ENCODE measurements at regions not wholly inside any gene's neighbourhood (a gene's known extent, or its start where the extent isn't known, plus 50 kb on each side); places are given as distances from the start of the nearest gene placed in this dataset.

DNA sequence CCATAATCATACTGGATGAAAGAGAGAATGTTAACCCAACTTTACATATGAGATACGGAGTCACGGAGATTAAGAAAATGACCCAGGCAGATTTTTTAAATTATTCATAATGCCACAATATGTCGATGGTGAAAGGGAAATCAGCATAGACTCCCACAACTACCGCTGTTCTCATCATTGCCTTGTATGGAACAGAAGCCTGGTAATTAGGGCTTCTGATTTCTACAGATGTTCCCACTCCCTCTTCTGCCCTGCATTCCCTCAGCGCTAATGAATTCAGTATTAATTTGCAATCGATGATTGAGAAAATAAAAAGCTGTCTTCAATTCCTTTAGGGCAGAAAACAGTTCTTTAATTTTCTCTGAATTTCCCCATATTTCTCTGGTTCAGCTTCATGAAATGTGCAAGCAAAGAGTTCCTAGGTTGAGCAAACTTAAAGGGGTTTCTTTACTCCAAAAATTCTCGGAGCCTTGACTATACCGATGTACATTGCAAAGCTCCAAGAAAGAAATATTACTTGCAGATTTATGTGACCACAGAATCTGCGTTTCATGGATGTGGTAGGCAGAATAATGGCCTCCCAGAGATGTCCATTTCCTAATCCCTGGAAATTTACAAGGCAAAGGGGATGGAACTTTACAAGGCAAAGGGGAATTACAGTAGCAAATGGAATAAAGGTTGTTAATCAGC lies 134.9 kb upstream of the ZC3H12C start:
- no peak overlapping the region for H3K27ac ChIP-seq
- H3K36me3 ChIP-seq = no peaks in the 10 kb centered on the region
- H3K9me3 ChIP-seq = no peaks in the 10 kb centered on the region
- H3K27me3 ChIP-seq = no peaks in the 10 kb centered on the region
- TF ChIP-seq POLR2AphosphoS5 (IDR thresholded peaks at IDR 0.05; ENCODE audit: insufficient read depth in 1 of 2, low read depth in 1 of 2) = no peak
- TF ChIP-seq POLR2A (IDR thresholded peaks at IDR 0.05) = no peak
- TF ChIP-seq, protein P1, sequence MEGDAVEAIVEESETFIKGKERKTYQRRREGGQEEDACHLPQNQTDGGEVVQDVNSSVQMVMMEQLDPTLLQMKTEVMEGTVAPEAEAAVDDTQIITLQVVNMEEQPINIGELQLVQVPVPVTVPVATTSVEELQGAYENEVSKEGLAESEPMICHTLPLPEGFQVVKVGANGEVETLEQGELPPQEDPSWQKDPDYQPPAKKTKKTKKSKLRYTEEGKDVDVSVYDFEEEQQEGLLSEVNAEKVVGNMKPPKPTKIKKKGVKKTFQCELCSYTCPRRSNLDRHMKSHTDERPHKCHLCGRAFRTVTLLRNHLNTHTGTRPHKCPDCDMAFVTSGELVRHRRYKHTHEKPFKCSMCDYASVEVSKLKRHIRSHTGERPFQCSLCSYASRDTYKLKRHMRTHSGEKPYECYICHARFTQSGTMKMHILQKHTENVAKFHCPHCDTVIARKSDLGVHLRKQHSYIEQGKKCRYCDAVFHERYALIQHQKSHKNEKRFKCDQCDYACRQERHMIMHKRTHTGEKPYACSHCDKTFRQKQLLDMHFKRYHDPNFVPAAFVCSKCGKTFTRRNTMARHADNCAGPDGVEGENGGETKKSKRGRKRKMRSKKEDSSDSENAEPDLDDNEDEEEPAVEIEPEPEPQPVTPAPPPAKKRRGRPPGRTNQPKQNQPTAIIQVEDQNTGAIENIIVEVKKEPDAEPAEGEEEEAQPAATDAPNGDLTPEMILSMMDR (IDR thresholded peaks at IDR 0.05) = no peak
- intact Hi-C loops (cut with DNase I) = no loop called here
- no peak for DNase-seq (ENCODE audit: extremely low spot score in 2 of 2)
- no peak overlapping the region for H3K4me3 ChIP-seq
- no peaks in the 10 kb centered on the region for H3K4me1 ChIP-seq

GRCh38 chr11:109958821-109959166 lies 134.4 kb upstream of the ZC3H12C start:
- no peak for DNase-seq (ENCODE audit: extremely low spot score in 2 of 2)
- Histone ChIP-seq H3K27ac (no peak overlapping the region), H3K36me3 (no peaks in the 10 kb centered on the region), H3K9me3 (no peaks in the 10 kb centered on the region), H3K27me3 (no peaks in the 10 kb centered on the region), H3K4me3 (no peak overlapping the region), H3K4me1 (no peaks in the 10 kb centered on the region)
- no peak for TF ChIP-seq POLR2AphosphoS5 (IDR thresholded peaks at IDR 0.05; ENCODE audit: insufficient read depth in 1 of 2, low read depth in 1 of 2)
- TF ChIP-seq, protein P1 (IDR thresholded peaks at IDR 0.05) = no peak
- TF ChIP-seq POLR2A (IDR thresholded peaks at IDR 0.05) = no peak
- intact Hi-C loops (cut with DNase I) = no loop called here

- no peak overlapping the region for H3K4me3 ChIP-seq
- no peak overlapping the region for H3K27ac ChIP-seq
- no peaks in the 10 kb centered on the region for H3K4me1 ChIP-seq
- intact Hi-C loops (cut with DNase I) = no loop called here
- no peak for TF ChIP-seq POLR2AphosphoS5 (IDR thresholded peaks at IDR 0.05; ENCODE audit: insufficient read depth in 1 of 2, low read depth in 1 of 2)
- TF ChIP-seq POLR2A (IDR thresholded peaks at IDR 0.05) = no peak
- TF ChIP-seq, protein P1 (IDR thresholded peaks at IDR 0.05) = no peak
- H3K27me3 ChIP-seq = no peaks in the 10 kb centered on the region
- no peak for DNase-seq (ENCODE audit: extremely low spot score in 2 of 2)
- no peaks in the 10 kb centered on the region for H3K36me3 ChIP-seq
- H3K9me3 ChIP-seq = no peaks in the 10 kb centered on the region
Observed at GRCh38 chr11:109960831-109961230, 132.4 kb upstream of the ZC3H12C start.

- Histone ChIP-seq H3K27ac (no peak overlapping the region), H3K36me3 (no peaks in the 10 kb centered on the region), H3K9me3 (no peaks in the 10 kb centered on the region), H3K4me3 (no peak overlapping the region), H3K4me1 (no peaks in the 10 kb centered on the region), H3K27me3 (no peaks in the 10 kb centered on the region)
- DNase-seq (ENCODE audit: extremely low spot score in 2 of 2) = no peak
- intact Hi-C loops (cut with DNase I) = no loop called here
- no peak for TF ChIP-seq POLR2AphosphoS5 (IDR thresholded peaks at IDR 0.05; ENCODE audit: insufficient read depth in 1 of 2, low read depth in 1 of 2)
- TF ChIP-seq POLR2A (IDR thresholded peaks at IDR 0.05) = no peak
- TF ChIP-seq, protein P1 (IDR thresholded peaks at IDR 0.05) = no peak
Observed at GRCh38 chr11:109961261-109961660, 131.9 kb upstream of the ZC3H12C start.

DNA sequence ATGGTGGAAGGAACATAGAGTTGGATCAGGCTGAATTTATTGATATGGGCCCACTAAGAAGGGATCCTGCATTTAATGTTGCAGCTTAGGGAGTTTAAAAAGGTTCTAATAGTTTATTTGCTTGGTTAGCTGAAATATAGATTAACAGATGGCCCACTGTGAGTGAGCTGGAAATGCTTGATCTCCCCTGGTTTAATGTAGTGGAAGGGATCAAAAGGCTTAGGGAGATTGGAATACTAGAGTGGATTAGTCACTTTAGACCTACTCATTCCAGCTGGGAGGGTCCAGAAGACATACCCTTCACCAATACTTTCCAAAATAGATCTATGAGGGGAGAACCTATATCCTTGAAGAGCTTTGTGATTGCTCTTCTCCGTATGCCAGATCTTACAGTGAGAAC lies 130.1 kb upstream of the ZC3H12C start:
- TF ChIP-seq POLR2A (IDR thresholded peaks at IDR 0.05) = no peak
- TF ChIP-seq, protein P1 (IDR thresholded peaks at IDR 0.05) = no peak
- no peak for TF ChIP-seq POLR2AphosphoS5 (IDR thresholded peaks at IDR 0.05; ENCODE audit: insufficient read depth in 1 of 2, low read depth in 1 of 2)
- intact Hi-C loops (cut with DNase I) = no loop called here
- H3K4me1 ChIP-seq = no peaks in the 10 kb centered on the region

More for the DNA sequence above, 130.1 kb upstream of the ZC3H12C start:
- no peaks in the 10 kb centered on the region for H3K9me3 ChIP-seq
- H3K36me3 ChIP-seq = no peaks in the 10 kb centered on the region
- no peak overlapping the region for H3K27ac ChIP-seq
- H3K4me3 ChIP-seq = no peak overlapping the region
- H3K27me3 ChIP-seq = no peaks in the 10 kb centered on the region
- DNase-seq (ENCODE audit: extremely low spot score in 2 of 2) = no peak
